H7 (cell line): ENCODE measurements at regions not wholly inside any gene's neighbourhood (a gene's known extent, or its start where the extent isn't known, plus 50 kb on each side); places are given as distances from the start of the nearest gene placed in this dataset.

Experiments
- DNase-seq: peaks from one replicate; pipeline ENCODE4 v3.0.0; 2012
- H3K27me3 ChIP-seq: 2 replicates; pipeline ENCODE4 v1.6.0; 2011; ENCODE audit warnings: mild to moderate bottlenecking, low read length; ENCODE audit not compliant: control insufficient read depth, insufficient read depth
- H3K36me3 ChIP-seq: replicated peaks from 2 replicates; pipeline ENCODE4 v1.5.1; 2011; ENCODE audit warnings: low read length; ENCODE audit not compliant: control insufficient read depth, insufficient read depth
- H3K4me3 ChIP-seq: 2 replicates; pipeline ENCODE4 v1.5.1; 2011; ENCODE audit warnings: low read depth, mild to moderate bottlenecking, control low read depth, low read length, moderate library complexity; ENCODE audit not compliant: insufficient read depth

- H3K4me3 ChIP-seq: no peak overlapping the region
- H3K27me3 ChIP-seq: no peaks in the 10 kb centered on the region
- H3K36me3 ChIP-seq: no peaks in the 10 kb centered on the region
- no peak for DNase-seq
Measured at GRCh38 chr20:51860111-51860882, 58.0 kb upstream of the SALL4 start.

DNA sequence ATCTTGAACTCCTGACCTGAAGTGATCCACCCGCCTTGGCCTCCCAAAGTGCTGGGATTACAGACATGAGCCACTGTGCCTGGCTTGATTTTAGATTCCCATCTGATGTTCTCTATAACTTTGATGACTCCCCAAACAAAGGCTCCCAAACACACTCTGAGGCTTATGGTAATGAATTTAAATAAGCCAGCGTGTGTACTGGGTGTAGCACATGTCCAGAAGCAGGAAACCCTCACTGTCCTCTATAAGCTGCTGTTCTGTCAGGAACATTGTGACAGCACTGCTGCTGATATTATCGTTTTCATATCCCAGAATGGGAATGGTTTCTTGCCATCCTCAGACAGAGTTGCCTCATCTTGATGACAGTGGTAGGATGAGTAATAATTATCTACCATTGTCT, 54.1 kb upstream of the SALL4 start:
- Histone ChIP-seq H3K27me3 (no peaks in the 10 kb centered on the region), H3K36me3 (no peaks in the 10 kb centered on the region), H3K4me3 (no peak overlapping the region)
- DNase-seq: no peak

DNA sequence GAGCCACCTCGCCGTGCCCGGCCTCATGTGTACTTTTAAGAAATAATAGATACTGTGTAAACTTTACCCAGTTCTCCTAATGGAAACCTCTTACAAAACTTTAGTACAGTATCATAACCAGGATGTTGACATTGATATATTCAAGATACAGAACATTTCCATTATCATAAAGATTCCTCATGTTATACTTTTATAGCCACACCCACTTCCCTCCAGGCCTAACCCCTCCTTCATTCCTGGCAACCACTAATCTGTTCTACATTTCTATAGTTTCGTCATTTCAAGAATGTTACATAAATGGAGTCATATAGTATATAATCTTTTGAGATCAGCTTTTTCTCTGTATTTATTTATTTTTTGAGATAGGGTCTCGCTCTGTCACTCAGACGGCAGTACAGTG, 52.6 kb upstream of the SALL4 start:
- no peak for DNase-seq
- Histone ChIP-seq H3K4me3 (no peak overlapping the region), H3K27me3 (no peaks in the 10 kb centered on the region), H3K36me3 (no peaks in the 10 kb centered on the region)
